Esophagus squamous epithelium (tissue), 5 donors: ENCODE measurements at regions not wholly inside any gene's neighbourhood (a gene's known extent, or its start where the extent isn't known, plus 50 kb on each side); places are given as distances from the start of the nearest gene placed in this dataset.

Source experiments
- DNase-seq: peaks from one replicate; lab custom pipeline; 2025; lab: John Stamatoyannopoulos, UW
- H3K27ac ChIP-seq, 4 donors: fragments of 200-600 bp; sonication (generic); one replicate each; pipeline ENCODE4 v1.5.1; 2016 to 2019; ENCODE audit warnings: mild to moderate bottlenecking in 1 of 4
- H3K27me3 ChIP-seq, 4 donors: fragments of 200-600 bp; sonication (generic); 1 replicate in 3 of 4; 2 replicates in 1 of 4; pipeline versions ENCODE4 v1.5.1 to v1.6.0; 2017 to 2021; ENCODE audit warnings: antibody characterized with exemption in 1 of 4
- H3K36me3 ChIP-seq, 3 donors: fragments of 200-600 bp; sonication (generic); one replicate each; pipeline ENCODE4 v1.5.1; 2016 to 2019
- H3K4me1 ChIP-seq, 3 donors: fragments of 200-600 bp; sonication (generic); one replicate each; pipeline ENCODE4 v1.5.1; 2017 to 2019
- H3K4me3 ChIP-seq, 4 donors: fragments of 200-600 bp; sonication (generic); 1 replicate in 3 of 4; 2 replicates in 1 of 4; pipeline ENCODE4 v1.5.1; 2016 to 2019; ENCODE audit warnings: mild to moderate bottlenecking in 2 of 4, moderate library complexity in 1 of 4
- H3K9me3 ChIP-seq, 3 donors: fragments of 200-600 bp; sonication (generic); one replicate each; pipeline ENCODE4 v1.5.1; 2016 to 2019
- POLR2A ChIP-seq, 4 donors: fragments of 450-650 bp; IDR thresholded peaks; one replicate each; pipeline ENCODE4 v1.6.1; 2017; ENCODE audit warnings: antibody characterized with exemption in 4 of 4, mild to moderate bottlenecking in 4 of 4, moderate library complexity in 3 of 4
- WGBS, 2 donors: methylation state at CpG; one replicate each; pipeline ENCODE4 v1.1.5; 2018; 5-methylcytosine and 5-hydroxymethylcytosine counted together
- intact Hi-C: fragments of 100-400 bp; cut with DNase I; formaldehyde crosslinking; loops from one replicate; pipeline ENCODE4 v1.15.0; 2022
- TF ChIP-seq, protein P1 (sequence below), 6 experiments: fragments of 450-650 bp in 4 of 6; fragments of 200-600 bp in 2 of 6; sonication (generic) in 2 of 6; IDR thresholded peaks; one replicate each; pipeline ENCODE4 v1.5.1; 2016 to 2019; ENCODE audit warnings: antibody characterized with exemption in 6 of 6, mild to moderate bottlenecking in 4 of 6, moderate library complexity in 4 of 6
- donor health status: DM: yes; HTN: yes; CAD: no.

GRCh38 chr13:33636243-33636642 lies 181.7 kb upstream of the RFC3 start:
- WGBS, 2 donors = 90 to 93% methylated on average over 5 of the region's 5 CpGs
- H3K27me3 ChIP-seq = no peaks in the 10 kb centered on the region
- H3K27ac ChIP-seq = no peak overlapping the region
- no peak overlapping the region for H3K4me3 ChIP-seq
- no peaks in the 10 kb centered on the region for H3K9me3 ChIP-seq
- TF ChIP-seq, protein P1, sequence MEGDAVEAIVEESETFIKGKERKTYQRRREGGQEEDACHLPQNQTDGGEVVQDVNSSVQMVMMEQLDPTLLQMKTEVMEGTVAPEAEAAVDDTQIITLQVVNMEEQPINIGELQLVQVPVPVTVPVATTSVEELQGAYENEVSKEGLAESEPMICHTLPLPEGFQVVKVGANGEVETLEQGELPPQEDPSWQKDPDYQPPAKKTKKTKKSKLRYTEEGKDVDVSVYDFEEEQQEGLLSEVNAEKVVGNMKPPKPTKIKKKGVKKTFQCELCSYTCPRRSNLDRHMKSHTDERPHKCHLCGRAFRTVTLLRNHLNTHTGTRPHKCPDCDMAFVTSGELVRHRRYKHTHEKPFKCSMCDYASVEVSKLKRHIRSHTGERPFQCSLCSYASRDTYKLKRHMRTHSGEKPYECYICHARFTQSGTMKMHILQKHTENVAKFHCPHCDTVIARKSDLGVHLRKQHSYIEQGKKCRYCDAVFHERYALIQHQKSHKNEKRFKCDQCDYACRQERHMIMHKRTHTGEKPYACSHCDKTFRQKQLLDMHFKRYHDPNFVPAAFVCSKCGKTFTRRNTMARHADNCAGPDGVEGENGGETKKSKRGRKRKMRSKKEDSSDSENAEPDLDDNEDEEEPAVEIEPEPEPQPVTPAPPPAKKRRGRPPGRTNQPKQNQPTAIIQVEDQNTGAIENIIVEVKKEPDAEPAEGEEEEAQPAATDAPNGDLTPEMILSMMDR (IDR thresholded peaks at IDR 0.05) = no peak
- TF ChIP-seq POLR2A (IDR thresholded peaks at IDR 0.05) = no peak
- H3K36me3 ChIP-seq = no peaks in the 10 kb centered on the region
- DNase-seq = no peak
- intact Hi-C loops = no loop called here
- peaks cover 0 to 38% (median 0%) of the 10 kb centered on the region in 3 donors for H3K4me1 ChIP-seq

DNA sequence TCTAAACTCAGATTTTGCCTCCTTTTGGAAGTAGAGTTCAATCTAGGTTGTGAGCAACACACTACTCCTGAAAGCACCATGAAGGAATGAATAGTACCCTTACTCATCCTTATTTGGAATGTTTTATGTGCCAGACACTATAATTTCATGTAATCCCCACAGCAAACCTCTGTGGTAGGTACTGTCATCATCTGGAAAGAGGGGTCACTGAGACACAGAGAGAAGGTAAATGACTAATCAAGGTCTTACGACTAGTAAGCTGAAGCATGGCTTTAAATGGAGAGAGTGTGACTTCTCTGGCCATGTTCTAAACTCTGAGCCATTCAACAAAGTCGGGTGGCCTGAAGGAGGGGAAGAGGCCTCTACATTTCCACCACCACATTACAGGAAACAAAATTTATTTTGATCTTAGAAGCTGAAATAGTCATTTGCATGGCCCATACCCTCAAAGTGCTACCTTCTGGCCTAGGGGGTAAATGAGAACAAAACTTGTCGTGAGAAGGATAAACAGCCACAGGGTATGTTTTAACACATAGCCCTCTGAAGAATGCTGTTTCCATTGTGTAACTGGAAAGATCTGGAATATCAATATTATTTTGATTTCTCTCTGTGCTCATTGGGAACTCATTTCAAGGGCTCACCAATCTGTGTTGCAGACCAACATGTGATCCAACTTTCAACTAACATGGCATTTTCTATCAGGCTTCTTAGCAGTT lies 180.8 kb upstream of the RFC3 start:
- H3K4me1 ChIP-seq = peaks cover 0 to 38% (median under 1%) of the 10 kb centered on the region in 3 donors
- intact Hi-C loops = no loop called here
- no peak for TF ChIP-seq POLR2A (IDR thresholded peaks at IDR 0.05)
- TF ChIP-seq, protein P1 (IDR thresholded peaks at IDR 0.05) = no peak
- no peaks in the 10 kb centered on the region for H3K27me3 ChIP-seq
- no peaks in the 10 kb centered on the region for H3K9me3 ChIP-seq
- no peak overlapping the region for H3K4me3 ChIP-seq
- WGBS, 2 donors = 44 to 67% methylated on average over 3 of the region's 3 CpGs
- DNase-seq = no peak
- peak overlapping the region in 2 of 4 donors; percentile 12 to 51 for H3K27ac ChIP-seq
- H3K36me3 ChIP-seq = no peaks in the 10 kb centered on the region

GRCh38 chr13:33637978-33638743 lies 179.8 kb upstream of the RFC3 start:
- intact Hi-C loops = no loop called here
- H3K27me3 ChIP-seq = no peaks in the 10 kb centered on the region
- peak overlapping the region; percentile 7 to 74 (median 50) for H3K27ac ChIP-seq
- H3K9me3 ChIP-seq = no peaks in the 10 kb centered on the region
- TF ChIP-seq, protein P1 (IDR thresholded peaks at IDR 0.05) = no peak
- H3K4me3 ChIP-seq = no peak overlapping the region
- peaks cover 0 to 45% (median 5%) of the 10 kb centered on the region in 3 donors for H3K4me1 ChIP-seq
- 67 to 89% methylated on average over 3 of the region's 3 CpGs for WGBS, 2 donors
- no peaks in the 10 kb centered on the region for H3K36me3 ChIP-seq
- DNase-seq = no peak

GRCh38 chr13:33639158-33639557 lies 178.8 kb upstream of the RFC3 start:
- Histone ChIP-seq H3K27me3 (no peaks in the 10 kb centered on the region), H3K27ac (peak overlapping the region in 2 of 4 donors; percentile 30 to 45), H3K36me3 (no peaks in the 10 kb centered on the region), H3K4me3 (no peak overlapping the region), H3K9me3 (no peaks in the 10 kb centered on the region), H3K4me1 (peaks cover 0 to 49% (median 5%) of the 10 kb centered on the region in 3 donors)
- 37 to 42% methylated on average over 3 of the region's 3 CpGs for WGBS, 2 donors
- DNase-seq = no peak
- TF ChIP-seq, protein P1 (IDR thresholded peaks at IDR 0.05) = no peak
- TF ChIP-seq POLR2A (IDR thresholded peaks at IDR 0.05) = no peak
- intact Hi-C loops = no loop called here

GRCh38 chr13:33639626-33640080 lies 178.3 kb upstream of the RFC3 start:
- Histone ChIP-seq H3K27ac (peak overlapping the region in 3 of 4 donors; percentile 6 to 45 (median 30)), H3K4me1 (peaks cover 0 to 47% (median 5%) of the 10 kb centered on the region in 3 donors), H3K27me3 (no peaks in the 10 kb centered on the region), H3K9me3 (no peaks in the 10 kb centered on the region), H3K36me3 (no peaks in the 10 kb centered on the region), H3K4me3 (no peak overlapping the region)
- DNase-seq = no peak
- TF ChIP-seq, protein P1 (IDR thresholded peaks at IDR 0.05) = no peak
- TF ChIP-seq POLR2A (IDR thresholded peaks at IDR 0.05) = no peak
- intact Hi-C loops = no loop called here
- WGBS, 2 donors = 60 to 71% methylated on average over 4 of the region's 4 CpGs
